ENCODE measurements at regions not wholly inside any gene's neighbourhood (a gene's known extent, or its start where the extent isn't known, plus 50 kb on each side); places are given as distances from the start of the nearest gene placed in this dataset.

GRCh38 chr6:167776906-167777627 lies 49.6 kb upstream of the AFDN start:
- DNase-seq (ENCODE audit: low read depth): no peak
